CD4-positive, alpha-beta T cell treated with Interleukin-17A for 1 hour (primary cell): ENCODE measurements at regions not wholly inside any gene's neighbourhood (a gene's known extent, or its start where the extent isn't known, plus 50 kb on each side); places are given as distances from the start of the nearest gene placed in this dataset.

ENCODE experiments used
- DNase-seq: peaks from one replicate; pipeline ENCODE4 v3.0.0-alpha.2; 2020

GRCh38 chr4:41883988-41884734 is 51.1 kb upstream of the TMEM33 start:
- DNase-seq = no peak

- peak; percentile 46 for DNase-seq
These were observed 52.4 kb upstream of the TMEM33 start for GRCh38 chr4:41882625-41883347.

DNA sequence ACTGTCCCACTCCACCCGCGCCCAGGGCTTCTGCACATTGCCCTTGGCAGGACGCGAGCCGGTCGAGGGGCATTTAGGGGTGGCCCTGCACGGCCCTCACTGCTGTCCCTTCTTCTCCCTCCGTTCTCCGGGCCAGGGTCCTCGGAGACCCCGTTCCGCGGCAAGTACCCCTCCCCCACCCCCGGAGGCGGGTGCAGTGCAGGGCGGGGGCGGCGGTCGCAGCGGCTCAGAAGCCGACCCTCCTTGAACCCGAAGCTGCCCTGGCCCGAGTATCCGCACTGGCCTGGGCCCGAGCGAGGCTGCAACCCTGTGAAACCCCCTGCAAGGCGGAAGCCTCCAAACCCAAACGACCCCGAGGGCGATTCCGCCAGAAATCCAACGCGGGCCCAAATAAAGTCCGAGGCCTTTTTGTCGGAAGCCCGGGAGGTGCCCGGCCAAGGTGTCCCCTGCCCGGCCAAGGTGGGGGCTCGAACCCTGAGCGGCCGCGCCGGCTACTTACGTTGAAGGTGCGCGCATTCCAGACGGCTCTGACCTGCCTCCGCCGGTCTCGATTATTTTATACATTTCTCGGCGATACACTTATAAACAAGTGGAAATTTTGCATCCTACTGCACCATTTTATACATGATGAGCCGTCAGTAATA is 53.1 kb upstream of the TMEM33 start:
- DNase-seq = no peak

GRCh38 chr4:41880840-41881831 is 54.1 kb upstream of the TMEM33 start:
- no peak for DNase-seq

DNA sequence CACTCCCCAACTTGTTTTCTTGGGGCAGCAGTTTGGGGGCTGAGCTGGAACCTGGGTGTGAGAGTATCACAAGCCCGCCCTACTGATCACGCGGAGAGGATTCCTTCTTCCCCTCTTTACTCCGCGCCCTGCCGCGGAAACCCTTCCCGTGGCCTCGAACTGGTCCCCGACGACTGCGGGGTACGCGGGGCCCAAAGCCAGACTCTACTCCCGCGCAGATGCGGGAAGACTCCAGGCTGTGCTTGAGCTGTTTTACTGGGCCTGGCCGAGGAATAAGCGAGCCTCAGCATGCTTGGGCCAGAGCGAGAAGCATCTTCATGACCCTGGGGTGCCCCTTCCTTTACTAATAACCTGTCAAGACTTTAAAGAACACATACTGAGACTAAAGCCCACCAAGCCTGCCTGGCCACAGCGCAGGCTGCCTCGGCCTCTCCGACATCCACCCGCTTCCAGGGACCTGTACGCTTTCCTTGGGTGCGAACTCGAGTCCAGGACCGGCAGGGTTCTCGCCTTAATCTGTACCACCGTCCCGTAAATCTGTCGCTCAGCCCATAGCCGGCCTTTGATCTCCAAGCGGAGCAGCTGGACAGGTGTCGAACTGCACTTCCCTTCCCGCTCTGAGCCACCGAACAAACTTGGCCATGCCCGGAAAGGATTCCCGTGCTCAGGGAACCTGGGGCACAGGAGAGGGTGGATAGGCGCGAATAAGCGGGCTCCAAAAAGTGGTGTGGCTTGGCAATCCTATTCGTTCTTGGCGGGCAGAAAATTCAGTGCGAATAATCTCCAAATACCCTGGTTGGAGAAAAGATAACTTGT is 55.0 kb upstream of the TMEM33 start:
- no peak for DNase-seq

GRCh38 chr4:41879552-41879951 is 55.7 kb upstream of the TMEM33 start:
- DNase-seq = no peak

GRCh38 chr4:41878991-41879491 is 56.2 kb upstream of the TMEM33 start:
- no peak for DNase-seq

GRCh38 chr4:41878170-41878969 is 56.9 kb upstream of the TMEM33 start:
- DNase-seq = no peak

DNA sequence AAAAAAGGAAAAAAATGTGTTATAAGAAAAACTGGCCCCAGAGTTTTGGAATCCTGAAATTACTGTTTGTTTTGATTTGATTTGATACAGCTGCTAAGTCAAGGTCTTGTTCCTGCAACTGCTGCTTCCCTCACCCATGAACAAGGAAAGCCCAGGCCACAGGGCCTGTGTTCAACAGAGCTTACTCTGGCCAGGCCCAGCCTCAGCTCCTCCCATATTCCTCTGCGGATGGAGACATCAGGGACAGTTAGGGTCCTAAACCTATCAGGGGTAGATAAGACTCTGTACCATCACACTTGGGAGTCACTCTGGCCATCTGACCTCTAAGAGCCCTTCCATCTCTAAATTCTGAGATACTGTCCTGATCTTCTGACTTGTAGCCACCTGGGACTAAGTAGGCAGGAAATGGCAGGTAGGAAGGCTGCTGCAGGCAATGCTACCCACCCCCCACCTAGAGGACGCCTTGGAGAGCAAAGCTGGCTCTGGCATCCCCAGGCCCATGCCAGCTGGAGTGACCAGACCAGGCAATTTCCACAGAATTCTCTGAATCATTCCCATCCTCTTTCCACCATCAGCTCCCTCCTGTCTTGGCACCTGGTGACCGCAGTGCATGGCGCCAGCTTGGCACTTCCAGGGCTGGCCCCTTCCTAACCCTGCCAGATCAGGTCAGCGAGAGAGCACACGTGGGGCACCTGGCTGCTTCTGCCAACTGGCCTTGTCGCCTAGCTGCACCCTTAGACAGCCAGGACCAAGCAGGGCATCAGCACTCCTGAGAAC is 58.0 kb upstream of the TMEM33 start:
- no peak for DNase-seq

GRCh38 chr4:41874873-41875272 is 60.4 kb upstream of the TMEM33 start:
- no peak for DNase-seq

DNA sequence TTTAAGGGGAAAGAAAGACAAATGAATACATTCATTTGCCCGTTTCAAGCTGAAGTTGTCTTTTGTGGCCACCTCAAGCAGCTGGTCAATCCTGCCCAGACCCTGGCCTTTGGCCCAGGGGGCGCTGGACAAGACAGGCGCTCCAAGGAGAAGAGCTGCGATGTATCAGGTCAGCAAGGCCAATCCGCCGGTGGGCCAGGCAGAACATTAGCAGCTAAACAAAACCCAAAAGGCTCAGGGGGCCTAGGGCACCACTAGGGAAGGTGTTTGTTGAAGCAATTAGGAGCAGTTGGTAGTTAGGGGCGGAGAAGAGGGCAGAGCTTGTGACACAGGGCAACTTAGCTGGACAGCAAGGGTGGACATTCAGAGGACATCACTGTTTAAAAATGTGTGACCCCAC is 60.8 kb upstream of the TMEM33 start:
- no peak for DNase-seq

DNA sequence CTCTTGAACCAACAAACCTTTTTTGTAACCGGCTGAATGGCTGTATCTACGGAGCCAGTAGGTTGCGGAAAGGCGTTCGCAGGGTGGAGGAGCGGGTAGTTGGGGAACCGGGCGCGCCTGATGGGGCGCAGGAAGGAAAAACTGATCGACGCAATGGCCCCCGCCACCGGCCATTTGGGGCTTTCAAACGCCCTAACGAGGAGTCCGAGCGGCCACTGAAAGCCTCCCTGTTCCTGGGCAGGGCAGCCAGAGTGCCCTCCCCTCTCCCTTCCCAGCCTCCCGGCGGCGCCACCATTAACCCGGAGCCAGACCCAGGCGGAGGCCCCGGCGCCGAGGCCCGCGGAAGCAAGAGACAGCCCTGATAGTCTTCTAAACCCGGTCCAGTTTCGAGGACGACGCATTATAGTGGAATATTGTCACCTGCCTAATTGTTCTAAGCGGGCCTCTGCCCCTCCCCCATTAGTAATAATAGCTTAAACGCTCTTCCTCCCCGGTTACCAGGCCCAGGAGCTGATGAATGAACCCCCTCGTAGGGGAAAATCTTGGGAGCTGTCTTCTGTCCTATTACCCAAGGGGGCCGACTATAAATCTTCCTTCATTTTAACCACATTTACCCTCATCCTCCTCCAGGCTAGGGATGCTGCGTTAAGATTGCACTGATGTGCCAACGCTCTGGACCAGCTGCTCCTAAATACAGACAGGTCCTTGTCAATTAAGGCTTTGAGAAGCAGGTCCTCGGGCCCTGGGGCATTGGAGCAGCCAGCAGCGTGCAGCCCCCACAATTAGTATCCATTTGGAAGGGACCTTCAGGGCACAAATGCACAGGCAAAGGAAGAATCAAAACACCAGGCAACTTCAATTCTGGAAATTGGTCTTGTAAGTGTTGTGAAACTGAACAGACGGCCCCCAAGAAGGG is 61.6 kb upstream of the TMEM33 start:
- no peak for DNase-seq

- DNase-seq = no peak
These were observed 65.2 kb upstream of the TMEM33 start for GRCh38 chr4:41870035-41870434.

- DNase-seq = no peak
These were observed 68.2 kb upstream of the TMEM33 start for GRCh38 chr4:41866799-41867677.

DNA sequence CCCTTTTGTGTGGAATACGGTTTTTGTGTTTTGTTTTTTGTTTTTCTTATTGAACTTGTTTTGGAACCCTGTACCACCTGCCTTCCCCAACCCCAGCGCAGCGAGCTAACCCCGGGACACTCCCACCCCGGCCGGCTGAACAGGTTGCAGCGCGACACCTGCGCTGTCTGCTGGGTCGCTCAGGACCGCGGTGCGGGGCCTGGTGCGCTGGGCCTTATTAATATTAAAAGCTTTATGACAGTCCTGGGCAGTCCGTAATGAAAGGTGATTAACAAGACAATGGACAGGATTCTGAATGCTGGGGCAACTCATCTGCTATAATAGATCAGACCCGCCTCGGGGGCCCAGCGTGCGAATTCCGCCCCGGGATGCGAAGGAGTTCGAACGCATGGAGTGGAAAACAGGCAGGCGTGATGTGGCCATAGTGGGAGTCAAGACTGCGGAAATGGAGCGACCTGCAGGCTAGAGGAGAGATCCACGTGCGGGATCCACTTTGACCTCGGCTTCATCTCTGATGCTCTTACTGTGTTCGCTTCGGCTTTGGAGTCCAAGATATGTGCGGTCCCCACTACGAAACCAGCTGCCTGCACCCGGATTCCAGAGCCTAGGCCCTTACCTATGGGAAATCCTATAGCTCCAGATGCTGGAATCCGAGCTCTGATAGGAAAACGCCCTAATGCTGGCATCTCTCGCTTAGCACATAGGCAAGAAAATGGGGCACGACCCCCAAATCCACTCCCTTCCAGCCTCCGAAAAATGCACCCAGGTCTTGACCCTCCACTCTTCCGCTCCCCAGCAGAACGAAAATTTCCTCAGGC is 69.0 kb upstream of the TMEM33 start:
- no peak for DNase-seq

GRCh38 chr4:41865306-41865980 is 69.8 kb upstream of the TMEM33 start:
- no peak for DNase-seq
